HG02759 (cell line): ENCODE measurements at regions not wholly inside any gene's neighbourhood (a gene's known extent, or its start where the extent isn't known, plus 50 kb on each side); places are given as distances from the start of the nearest gene placed in this dataset.

ENCODE experiments used
- ATAC-seq: cut with Tn5 transposase; IDR thresholded peaks from one replicate; pipeline ENCODE4 v1.9.1; 2021; ENCODE audit warnings: mild to moderate bottlenecking, moderate library complexity; ENCODE audit not compliant: unreplicated experiment

- no peak for ATAC-seq
Observed at GRCh38 chr4:3343358-3343757, 50.5 kb downstream of the RGS12 start.

GRCh38 chr4:3344104-3344503 lies 51.3 kb downstream of the RGS12 start:
- ATAC-seq: no peak

- ATAC-seq: no peak
Observed at GRCh38 chr4:3344596-3344995, 51.8 kb downstream of the RGS12 start.

DNA sequence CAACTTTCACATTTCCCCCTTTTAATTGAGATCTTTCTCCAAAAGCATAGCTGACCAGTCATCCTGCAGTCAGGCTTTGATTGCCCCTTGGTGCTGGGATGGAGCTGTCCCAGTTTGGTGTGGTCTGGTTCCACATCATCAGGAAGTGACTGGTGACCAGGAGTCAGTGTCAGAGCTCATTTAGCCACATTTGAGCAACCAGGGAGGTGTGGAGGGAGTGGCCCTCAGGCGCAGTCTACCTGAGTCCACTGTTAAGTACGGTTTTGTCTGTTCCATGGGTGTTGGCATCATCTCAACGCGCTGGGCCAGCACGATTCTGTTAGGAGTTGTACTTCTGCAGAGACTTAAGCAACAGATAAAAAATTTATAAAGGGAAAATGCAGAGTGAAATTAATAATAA lies 52.6 kb downstream of the RGS12 start:
- ATAC-seq: no peak

GRCh38 chr4:3346146-3346545 lies 53.3 kb downstream of the RGS12 start:
- peak; percentile 55 for ATAC-seq

DNA sequence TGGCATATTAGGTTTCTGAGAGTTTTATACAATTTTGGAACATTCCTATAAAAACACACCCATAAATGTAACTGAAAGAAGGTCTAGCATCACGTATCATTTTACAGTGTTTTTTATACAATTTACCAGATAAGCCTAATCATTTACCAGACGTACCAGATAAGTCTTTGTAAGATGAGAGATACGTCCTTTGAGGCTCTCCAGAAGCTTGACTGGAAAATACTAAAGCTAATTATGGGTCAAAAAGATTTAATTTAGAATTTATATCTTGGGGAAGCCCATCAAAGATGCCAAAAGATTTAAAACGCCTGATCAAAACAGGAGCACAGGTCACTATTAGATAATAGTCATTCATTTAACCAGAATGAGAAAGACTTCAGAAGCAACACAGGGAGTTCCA lies 55.0 kb downstream of the RGS12 start:
- ATAC-seq: no peak

GRCh38 chr4:3348621-3349020 lies 55.8 kb downstream of the RGS12 start:
- ATAC-seq: no peak

GRCh38 chr4:3349116-3349515 lies 56.3 kb downstream of the RGS12 start:
- no peak for ATAC-seq

DNA sequence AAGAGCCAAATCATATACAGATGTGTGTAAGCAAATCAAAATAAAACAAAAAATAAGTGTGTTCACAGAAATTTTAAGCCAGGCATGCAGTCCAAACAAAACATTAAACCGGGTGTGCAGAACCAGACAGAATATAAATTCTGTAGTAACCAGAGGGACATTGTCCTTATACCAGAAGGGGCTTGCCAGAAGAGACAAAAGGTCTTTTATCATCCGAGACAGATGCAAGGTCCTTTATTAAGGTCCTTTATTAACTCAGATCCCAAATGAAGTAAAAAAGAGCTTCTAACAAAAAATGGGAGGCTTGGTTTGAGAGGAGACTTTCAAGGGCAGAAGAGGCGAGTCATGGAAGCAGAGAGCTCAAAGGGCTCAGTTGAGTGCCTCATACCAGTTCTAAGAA lies 59.2 kb downstream of the RGS12 start:
- ATAC-seq: no peak

GRCh38 chr4:3352505-3352904 lies 59.7 kb downstream of the RGS12 start:
- ATAC-seq: no peak

- ATAC-seq: no peak
Observed at GRCh38 chr4:3352941-3353594, 60.2 kb downstream of the RGS12 start.

GRCh38 chr4:3353752-3354454 lies 61.1 kb downstream of the RGS12 start:
- no peak for ATAC-seq

DNA sequence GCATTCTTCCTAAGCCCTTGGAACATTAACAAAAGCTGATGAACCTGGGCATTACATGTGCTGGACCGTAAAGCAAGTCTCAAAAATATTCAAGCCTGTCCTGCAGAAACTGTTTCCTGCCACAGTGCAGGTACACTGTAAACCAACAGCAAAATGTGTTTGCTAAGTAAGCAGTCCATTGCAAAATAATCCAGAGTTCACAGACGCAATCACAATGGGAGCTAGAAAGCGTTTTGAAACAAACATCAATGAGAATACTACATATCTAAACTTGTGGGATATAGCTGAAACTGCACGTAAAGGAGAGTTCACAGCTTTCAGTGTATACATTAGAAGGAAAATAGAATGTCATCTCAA lies 61.6 kb downstream of the RGS12 start:
- no peak for ATAC-seq

DNA sequence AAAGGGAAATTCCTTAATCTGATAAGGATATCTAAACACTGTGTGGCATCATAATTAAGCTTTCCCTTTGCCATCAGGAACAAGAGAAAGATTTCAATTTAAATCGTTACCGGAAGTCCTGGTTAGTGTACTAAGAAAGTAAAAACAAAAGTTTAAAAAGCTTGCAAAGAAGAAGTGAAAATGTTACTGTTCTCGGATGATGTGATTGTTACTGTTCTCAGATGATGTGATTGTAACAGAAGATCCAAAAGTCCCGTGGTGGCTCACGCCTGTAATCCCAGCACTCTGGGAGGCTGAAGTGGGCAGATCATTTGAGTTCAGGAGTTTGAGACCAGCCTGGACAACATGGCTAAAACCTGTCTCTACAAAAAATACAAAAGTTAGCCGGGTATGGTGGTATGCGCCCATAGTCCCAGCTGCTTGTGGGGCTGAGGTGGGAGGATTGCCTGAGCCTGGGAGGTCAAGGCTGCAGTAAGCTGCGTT lies 62.5 kb downstream of the RGS12 start:
- peak; percentile 60 for ATAC-seq

DNA sequence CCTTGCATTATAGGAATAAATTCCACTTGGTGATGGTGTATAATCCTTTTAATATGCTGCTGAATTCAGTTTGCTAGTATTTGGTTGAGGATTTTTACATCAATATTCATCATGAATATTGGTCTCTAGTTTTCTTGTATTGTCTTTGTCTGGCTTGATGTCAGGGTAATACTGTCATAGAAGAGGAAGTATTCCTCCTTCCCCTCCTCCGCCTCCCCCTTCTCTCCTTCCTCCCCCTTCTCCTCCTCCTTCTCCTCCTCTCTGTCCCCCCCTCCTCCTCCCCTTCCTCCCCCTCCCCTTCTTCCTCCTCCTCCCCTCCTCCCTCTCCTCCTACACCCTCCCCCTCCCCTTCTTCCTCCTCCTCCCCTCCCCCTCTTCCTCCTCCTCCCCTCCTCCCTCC lies 65.8 kb downstream of the RGS12 start:
- ATAC-seq: no peak

GRCh38 chr4:3360777-3361176 lies 68.0 kb downstream of the RGS12 start:
- no peak for ATAC-seq

- ATAC-seq: no peak
Observed at GRCh38 chr4:3361406-3361805, 68.6 kb downstream of the RGS12 start.

GRCh38 chr4:3361896-3362295 lies 69.1 kb downstream of the RGS12 start:
- ATAC-seq: no peak

GRCh38 chr4:3362431-3363287 lies 69.8 kb downstream of the RGS12 start:
- no peak for ATAC-seq

DNA sequence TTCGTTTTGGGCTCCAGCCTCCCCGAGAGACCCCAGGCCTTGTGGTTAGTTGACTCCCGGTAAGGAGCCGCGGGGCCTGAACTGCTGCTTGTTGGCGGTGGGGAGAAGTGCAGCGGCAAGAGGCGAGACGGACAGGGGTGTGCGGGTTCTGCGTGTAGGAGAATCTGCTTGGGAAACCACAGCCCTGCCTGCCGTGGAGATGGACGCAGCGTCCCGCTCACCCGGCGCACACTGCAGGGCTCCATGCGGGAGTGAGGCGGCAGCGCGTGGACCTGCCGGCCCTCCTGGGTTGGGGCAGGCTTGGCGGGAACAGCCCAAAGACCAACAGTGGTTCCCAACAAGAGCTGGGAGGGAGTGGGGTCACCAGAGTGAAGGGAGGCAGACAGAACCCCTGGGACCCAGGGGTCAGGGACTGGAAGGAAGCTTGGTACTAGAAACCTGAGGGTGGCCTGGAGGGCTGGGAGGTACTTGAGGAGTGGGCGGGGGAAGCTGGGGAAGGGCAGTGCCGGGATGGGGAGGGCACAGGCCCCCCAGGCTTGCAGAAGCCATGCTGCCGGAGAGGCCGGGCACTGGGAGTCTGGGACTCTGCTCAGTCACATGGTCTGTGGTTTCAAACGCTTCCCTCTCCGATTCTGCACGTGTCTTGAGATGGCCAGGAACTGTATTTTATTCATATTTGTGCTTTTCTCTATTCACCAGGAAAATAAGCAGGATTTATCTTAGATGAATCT lies 70.8 kb downstream of the RGS12 start:
- ATAC-seq: no peak

DNA sequence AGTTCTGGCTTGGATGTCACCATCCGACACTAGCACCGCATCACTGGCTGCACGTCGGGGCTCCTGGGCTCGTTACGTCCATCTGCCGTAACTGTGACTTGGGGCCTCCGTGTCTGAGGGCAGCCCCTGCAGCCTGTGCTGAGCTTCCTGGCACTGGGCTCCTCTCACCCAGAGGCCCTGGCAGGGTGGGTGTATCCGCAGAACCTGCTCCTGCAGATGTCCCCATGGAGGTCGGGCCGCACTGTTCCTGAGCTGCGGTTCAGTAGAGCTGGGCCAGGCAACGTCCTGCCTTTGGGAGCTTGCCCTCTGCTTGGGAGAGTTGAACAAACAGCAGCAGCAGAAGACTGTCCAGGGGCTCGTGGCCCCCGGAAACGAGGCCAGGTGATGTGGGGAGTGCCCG lies 71.4 kb downstream of the RGS12 start:
- ATAC-seq: no peak
